Ramos (cell line): ENCODE measurements at regions not wholly inside any gene's neighbourhood (a gene's known extent, or its start where the extent isn't known, plus 50 kb on each side); places are given as distances from the start of the nearest gene placed in this dataset.
"Not testable (repeated sequence)": the region's sequence is repeated elsewhere in the genome, so short reads cannot be mapped to it uniquely, and the experiment has no call there.

Source experiments
- in situ Hi-C: fragments of 300-500 bp; cut with MboI; formaldehyde crosslinking; loops from one replicate; pipeline ENCODE4 v1.14.3; 2022; ENCODE audit warnings: low sequenced_read_pairs; ENCODE audit not compliant: unreplicated experiment

GRCh38 chr6:84860920-84861319 is 96.5 kb upstream of the TBX18 start:
- in situ Hi-C loops = no loop called here

GRCh38 chr6:84860509-84860908 is 96.1 kb upstream of the TBX18 start:
- in situ Hi-C loops = no loop called here

DNA sequence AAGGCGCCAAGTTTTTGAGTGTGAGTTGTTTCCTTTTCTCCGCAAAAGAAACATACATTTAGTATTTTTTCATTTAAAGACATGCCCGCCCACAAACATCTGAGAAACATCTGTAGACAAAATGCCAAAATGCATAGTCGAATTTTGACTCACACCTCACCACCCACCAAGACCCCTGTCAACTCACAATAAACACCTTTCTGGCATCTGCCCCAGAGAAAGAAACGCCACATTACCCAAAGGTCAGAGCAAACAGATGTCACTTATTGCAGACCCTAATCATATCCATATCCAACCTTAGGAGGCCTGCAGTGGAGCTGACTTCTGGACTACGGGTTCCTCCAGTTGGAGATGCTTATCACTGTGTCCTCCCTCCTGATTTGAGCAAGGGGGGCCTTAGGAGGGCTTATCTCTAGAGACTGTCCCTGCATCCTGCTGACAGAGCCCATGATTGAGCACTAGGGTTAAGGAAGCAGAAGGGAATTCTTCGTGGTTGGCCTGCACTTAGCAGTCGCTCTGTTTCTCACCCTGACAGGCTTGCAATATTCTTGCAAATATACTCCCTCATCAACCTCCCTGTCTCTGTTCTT is 90.5 kb upstream of the TBX18 start:
- in situ Hi-C loops = no loop called here

DNA sequence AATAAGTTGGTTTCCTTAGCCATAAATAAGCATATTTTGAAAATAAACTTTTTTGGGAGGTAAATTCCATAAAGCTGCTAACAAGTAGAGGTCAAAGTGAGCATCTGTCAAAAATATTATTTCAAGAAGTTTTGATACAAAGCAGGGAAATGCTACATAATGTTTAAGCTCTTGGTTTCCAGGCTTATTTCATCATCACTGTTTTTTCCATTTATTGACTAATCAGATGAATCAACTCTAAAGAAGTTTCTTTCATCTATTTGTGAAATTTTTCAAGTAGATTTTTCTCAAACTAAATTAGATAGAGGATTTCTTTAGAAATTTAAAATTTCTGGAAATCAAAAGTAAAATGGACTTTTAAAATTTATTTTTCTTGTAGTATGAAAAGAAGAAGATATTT is 89.5 kb upstream of the TBX18 start:
- in situ Hi-C loops = no loop called here

GRCh38 chr6:84848960-84849359 is 84.6 kb upstream of the TBX18 start:
- in situ Hi-C loops = no loop called here

- in situ Hi-C loops = no loop called here
Observed at GRCh38 chr6:84847390-84848160, 83.2 kb upstream of the TBX18 start.

DNA sequence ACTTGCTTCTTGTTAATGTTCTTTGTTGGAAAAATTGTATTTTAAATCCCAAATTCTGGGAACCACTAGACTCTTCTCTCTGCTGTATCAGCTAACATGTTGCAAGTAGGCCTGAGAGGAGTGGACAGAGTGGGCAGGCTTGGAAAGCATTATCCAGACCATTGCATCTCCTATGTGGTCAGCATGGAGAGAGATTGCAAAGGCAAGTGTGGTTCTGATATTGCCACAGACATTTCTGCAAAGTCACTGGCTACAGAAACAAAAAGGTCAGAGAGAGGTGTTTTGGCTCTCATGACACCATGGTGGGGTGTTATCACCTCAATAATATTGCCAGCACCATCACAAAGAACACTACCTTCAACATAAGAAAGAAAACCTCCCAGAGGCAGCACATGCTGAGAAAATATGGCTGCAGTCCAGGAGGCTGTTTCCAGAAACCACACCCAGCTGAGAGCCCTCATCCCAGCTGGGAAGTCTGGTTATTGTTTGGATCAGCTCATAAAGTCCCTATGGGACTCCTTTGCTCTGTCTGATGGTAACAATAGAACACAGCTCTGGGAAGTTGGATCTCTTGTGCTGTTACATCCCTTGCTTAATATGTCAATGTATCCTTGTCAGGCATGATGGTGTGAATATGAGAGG is 78.2 kb upstream of the TBX18 start:
- in situ Hi-C loops = no loop called here

DNA sequence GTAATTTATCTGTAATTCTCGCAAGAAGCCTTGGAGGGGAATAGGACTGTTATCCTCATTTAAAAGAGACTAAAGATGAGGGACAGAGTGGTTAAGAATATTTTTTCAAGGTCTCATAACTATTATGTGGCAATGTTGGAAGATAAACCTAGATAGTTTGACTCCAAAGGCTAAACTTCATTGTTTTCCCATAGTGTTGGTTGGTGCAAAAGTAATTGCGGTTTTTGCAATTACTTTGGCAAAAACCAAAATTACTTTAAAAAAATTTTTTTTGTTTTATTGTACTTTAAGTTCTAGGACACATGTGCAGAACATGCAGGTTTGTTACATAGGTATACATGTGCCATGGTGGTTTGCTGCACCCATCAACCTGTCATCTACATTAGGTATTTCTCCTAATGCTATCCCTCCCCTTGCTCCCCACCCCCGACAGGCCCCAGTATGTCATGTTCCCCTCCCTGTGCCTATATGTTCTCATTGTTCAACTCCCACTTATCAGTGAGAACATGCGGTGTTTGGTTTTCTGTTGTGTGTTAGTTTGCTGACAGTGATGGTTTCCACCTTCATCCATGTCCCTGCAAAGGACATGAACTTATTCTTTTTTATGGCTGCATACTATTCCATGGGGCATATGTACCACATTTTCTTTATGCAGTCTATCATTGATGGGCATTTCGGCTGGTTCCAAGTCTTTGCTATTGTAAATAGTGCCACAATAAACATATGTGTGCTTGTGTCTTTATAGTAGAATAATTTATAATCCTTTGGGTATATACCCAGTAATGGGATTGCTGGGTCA is 72.9 kb upstream of the TBX18 start:
- in situ Hi-C loops = not testable (repeated sequence)

DNA sequence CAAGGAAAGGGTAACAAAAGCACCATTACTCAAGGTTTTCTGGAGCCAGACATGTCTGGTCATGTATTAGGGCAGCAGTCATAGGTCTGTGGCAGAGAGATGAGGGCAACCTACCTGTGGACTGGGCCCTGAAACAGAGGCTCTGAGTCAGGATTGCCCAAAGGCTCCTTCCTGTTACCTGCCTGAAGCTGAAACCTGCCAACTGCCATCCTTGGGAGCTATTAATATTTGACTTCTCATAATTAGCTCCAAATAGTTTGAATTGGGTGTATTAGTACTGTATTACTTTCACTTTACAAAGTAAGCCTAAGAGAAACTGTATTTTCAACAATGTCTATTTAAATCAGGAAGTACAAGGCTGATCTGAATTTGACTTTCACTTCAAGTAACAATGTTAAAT is 72.0 kb upstream of the TBX18 start:
- in situ Hi-C loops = no loop called here

DNA sequence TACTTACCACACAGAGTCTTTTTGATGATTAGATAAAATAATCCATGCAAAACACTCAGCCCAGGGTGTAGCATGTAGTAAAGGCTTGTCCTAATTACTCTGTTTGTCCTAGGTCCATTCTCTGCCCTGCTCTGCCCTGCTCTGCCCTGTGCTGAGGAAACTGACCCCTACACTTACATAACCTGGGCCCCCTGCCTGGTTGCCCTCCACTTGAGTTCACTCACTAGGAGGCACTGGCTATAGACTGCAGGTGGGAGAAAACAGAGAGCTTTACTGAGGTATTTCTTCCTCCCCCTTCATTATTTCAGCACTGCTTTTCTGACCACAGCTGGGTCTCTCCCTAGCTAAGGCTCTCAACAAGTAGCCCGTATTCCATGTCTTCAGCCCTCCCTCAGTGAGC is 70.9 kb upstream of the TBX18 start:
- in situ Hi-C loops = no loop called here

DNA sequence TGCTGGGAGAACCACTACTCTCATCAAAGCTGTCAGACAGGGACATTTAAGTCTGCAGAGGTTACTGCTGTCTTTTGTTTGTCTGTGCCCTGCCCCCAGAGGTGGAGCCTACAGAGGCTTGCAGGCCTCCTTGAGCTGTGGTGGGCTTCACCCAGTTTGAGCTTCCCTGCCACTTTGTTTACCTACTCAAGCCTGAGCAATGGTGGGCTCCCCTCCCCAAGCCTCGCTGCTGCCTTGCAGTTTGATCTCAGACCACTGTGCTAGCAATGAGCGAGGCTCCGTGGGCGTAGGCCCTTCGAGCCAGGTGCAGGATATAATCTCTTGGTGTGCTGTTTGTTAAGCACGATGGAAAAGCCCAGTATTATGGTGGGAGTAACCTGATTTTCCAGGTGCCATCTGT is 67.5 kb upstream of the TBX18 start:
- in situ Hi-C loops = not testable (repeated sequence)

- in situ Hi-C loops = no loop called here
Observed at GRCh38 chr6:84825461-84825860, 61.1 kb upstream of the TBX18 start.

DNA sequence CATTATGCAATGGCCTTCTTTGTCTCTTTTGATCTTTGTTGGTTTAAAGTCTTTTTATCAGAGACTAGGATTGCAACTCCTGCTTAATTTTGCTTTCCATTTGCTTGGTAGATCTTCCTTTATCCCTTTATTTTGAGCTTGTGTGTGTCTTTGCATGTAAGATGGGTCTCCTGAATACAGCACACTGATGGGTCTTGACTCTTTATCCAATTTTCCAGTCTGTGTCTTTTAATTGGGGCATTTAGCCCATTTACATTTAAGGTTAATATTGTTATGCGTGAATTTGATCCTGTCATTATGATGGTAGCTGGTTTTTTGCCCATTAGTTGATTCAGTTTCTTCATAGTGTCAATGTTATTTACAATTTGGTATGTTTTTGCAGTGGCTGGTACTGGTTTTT is 56.9 kb upstream of the TBX18 start:
- in situ Hi-C loops = not testable (repeated sequence)

- in situ Hi-C loops = no loop called here
Observed at GRCh38 chr6:84816741-84817140, 52.3 kb upstream of the TBX18 start.

- in situ Hi-C loops = no loop called here
Observed at GRCh38 chr6:84815896-84816735, 51.7 kb upstream of the TBX18 start.
